H1 (cell line): ENCODE measurements at regions not wholly inside any gene's neighbourhood (a gene's known extent, or its start where the extent isn't known, plus 50 kb on each side); places are given as distances from the start of the nearest gene placed in this dataset.

Experiments used
- CBX5 ChIP-seq: fragments of 300-800, 300-1000 bp; sonication (generic); IDR thresholded peaks from 2 replicates; pipeline ENCODE4 v1.7.1; 2016; ENCODE audit warnings: antibody characterized with exemption, low read length, low read depth
- CHD1 ChIP-seq: IDR thresholded peaks from 2 replicates; pipeline ENCODE4 v1.6.1; 2012; ENCODE audit warnings: low read depth, low read length, improper control_type of control experiment
- MAFK ChIP-seq: IDR thresholded peaks from 2 replicates; pipeline ENCODE4 v1.6.1; 2012; ENCODE audit warnings: low read depth, mild to moderate bottlenecking, improper control_type of control experiment, low read length
- RAD21 ChIP-seq, 2 experiments: IDR thresholded peaks in 1 of 2; conservative IDR thresholded peaks in 1 of 2; 2 replicates each; pipeline ENCODE4 v1.6.1; 2011; ENCODE audit warnings: low read depth in 2 of 2, low read length in 2 of 2, improper control_type of control experiment in 1 of 2, inconsistent platforms in 1 of 2, mild to moderate bottlenecking in 1 of 2, moderate library complexity in 1 of 2
- SIRT6 ChIP-seq: IDR thresholded peaks from one replicate; pipeline ENCODE4 v1.7.1; 2012; ENCODE audit warnings: low read length, inconsistent platforms
- USF2 ChIP-seq: IDR thresholded peaks from 2 replicates; pipeline ENCODE4 v1.6.1; 2011; ENCODE audit warnings: low read length, improper control_type of control experiment

GRCh38 chr18:77716282-77716681 is 466.6 kb downstream of the GALR1 start (continued):
- TF ChIP-seq USF2 = no peak
- no peak for TF ChIP-seq CBX5
- TF ChIP-seq SIRT6 = no peak
- no peak for TF ChIP-seq CHD1
- no peak for TF ChIP-seq RAD21 (IDR thresholded peaks at IDR 0.05 in 1 of 2, conservative IDR thresholded peaks at IDR 0.05 in 1 of 2; ENCODE audit: low read depth in 2 of 2, low read length in 2 of 2)
- TF ChIP-seq MAFK = no peak
- TF ChIP-seq, all 59 proteins: peak for 0
